GM19438 (cell line): ENCODE measurements at regions not wholly inside any gene's neighbourhood (a gene's known extent, or its start where the extent isn't known, plus 50 kb on each side); places are given as distances from the start of the nearest gene placed in this dataset.

Source experiments
- ATAC-seq: cut with Tn5 transposase; IDR thresholded peaks from one replicate; pipeline ENCODE4 v1.9.1; 2021; ENCODE audit warnings: low read depth; ENCODE audit not compliant: unreplicated experiment

DNA sequence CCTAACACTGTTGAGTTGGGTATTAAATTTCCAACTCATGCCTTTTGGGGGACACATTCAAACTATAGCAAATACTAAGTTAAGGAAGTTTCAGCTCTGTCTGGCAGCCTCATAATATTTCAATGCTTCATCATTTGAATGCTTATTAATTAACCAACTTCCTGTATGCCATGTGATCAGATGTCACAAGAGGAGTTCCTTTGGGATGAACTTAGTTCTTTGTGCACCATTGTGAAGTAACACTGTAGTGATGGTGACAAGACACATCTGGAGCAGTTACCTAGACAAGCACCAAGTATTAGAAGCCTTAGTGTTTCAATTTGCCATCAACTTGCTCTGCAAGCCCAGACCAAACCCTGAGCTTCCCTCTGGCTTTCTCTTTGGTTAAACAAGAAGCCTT lies 90.7 kb upstream of the IL12B start:
- no peak for ATAC-seq

DNA sequence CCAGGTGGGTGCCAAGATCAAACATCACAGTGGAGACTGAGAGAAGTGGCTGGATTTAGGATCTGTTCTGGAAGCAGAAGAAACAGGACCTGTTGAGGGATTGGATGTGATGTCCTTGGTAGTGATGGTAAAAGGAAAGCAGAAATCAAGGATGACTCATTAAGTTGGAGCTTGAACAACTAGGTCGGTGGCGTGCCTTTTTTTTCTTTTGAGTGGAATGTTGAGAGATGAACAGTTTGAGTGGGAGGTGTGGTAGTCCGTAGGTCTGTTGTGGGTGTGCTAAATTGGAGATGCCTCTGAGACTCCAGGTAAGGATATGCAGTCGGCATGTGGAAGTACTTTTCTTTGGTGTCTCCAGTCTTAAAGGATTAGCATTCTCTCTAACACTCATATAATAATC lies 92.1 kb upstream of the IL12B start:
- ATAC-seq: no peak

DNA sequence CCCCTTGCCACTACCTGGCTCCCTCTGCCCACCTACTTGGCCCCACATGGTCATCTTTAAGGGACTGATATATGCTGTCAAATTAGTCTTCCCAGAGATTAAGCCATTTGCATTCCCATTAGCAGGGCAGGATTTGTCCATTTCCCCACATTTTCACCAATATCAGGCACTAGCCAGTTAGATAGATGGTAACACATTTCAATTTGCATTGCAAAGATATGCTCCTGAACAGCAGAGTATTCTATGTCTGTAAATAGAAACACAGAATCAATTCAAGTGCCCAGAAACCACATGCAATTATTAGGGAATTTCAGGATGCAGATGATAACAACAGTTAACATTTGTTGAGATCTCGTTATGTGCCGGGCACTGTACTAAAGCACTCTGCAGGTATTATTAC lies 92.6 kb upstream of the IL12B start:
- ATAC-seq: no peak

DNA sequence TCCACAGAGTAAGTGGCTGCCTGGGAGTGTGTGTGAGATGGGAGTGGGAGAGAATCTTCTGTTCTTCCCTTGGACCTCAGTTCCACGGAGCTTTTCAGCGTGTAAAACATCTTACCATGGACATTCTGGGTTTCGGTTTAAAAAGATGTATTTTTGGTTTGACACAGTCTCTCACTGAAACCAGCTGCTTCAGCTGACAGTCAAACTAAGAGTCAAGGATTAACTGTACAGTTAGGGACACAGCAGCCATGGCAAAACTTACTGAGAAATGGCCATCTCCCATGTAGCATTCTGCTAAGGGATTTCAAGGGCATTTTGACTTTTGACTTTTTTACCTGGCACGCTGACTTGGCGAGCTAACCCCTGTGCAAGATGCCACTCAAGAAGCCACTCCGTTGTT lies 93.8 kb upstream of the IL12B start:
- no peak for ATAC-seq

DNA sequence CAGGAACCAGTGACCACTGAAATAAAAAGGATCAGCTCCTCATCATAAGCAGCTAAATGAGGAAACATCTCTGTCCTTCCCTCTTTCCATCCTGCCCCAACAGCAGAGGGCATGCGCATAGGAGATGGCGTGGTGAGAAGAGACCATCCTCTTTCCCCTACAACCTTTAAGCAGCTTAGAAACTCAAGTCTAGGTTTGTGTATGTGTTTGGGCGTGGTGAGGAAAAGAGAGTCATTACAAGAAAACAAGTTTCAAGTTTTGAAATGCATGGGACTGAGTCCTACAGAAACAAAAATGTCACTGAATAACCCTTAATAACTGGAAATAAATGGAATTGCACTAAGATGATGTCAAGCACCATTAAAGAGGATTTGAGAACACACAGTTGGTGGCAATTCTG lies 96.4 kb upstream of the IL12B start:
- no peak for ATAC-seq

DNA sequence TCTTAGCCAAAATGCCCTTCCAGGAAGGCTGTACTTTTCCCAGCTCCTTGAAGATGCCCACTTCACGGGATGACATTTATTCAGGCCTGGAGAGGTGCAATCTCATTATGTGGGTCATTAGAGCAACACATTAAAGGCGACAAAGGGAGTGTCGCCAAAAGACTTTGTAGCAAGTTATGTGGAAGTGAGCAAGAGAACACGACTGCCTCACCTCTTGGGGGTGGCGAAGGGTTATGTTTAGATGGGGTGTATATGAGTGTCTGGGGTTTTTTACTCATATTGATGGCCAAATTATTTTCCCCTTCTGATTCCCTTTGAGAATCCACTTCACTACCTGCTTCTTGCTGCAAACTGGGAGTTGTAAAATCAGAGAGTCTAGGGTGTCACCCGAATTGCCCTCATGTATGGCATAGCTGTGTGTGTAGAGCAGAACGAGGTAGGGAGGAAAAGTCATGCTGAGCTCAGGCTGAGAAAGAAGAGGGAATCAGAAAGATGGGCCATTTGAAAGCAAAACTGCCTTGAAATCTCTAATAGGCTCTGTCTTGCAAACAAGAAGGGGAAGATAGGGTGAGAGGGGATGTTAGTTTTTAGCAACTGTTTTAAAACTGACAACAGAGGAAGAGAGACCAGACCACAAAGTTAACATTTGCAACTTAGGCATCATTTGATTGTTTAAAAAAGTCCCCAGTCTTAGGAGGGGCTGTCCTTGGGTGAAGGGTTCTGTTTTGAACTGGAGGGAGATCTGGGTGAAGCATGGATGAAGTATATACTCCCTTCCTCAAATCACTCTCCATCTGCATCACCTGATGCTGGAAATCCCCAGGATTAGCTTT lies 97.1 kb upstream of the IL12B start:
- ATAC-seq: peak; percentile 61

DNA sequence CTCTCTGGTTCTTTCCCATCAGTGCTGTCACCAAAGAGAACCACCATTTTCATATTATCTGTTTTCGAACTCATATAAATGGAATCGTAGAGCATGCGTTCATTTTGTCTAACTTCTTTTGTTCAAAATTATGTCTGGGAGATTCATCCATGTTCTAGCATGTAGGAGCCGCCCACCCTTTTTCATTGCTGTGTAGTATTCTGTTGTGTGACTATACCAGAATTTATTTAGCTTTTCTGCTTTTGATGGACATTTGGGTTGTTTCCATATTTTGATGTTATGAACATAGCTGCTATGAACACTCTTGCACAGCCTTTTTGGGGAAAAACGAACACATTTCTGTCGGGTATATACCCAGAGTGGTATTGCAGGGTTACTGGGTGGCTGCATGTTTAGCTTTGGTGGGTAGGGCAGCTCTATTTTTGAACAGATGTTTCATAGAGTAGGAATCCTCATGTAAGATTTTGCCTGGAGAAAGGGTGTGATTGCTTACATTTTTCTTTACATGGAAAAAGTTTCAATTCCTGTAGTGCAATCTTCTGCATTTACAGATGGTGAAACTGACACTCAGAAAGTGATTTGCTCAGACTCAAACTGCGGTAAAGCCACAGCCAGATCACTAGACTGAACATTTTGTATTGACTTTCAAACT lies 100.2 kb upstream of the IL12B start:
- ATAC-seq: no peak

DNA sequence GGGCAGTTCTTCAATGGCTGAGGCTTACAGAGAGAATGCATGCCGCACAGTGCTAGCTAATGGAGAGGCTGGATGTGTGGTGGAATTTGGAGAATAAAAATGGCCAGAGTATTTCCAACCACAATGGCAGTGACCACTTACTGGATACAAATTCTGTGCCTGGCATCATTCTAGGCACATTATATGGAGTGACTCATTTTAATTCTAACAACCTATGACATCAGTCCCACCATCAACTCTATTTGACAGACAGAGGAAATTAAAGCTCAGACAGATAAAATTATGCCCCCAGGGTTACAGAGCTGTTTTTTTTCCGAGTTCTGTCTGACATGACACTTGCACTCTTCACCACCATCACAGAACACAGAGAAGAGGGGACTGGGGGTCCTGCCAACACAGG lies 105.6 kb upstream of the IL12B start:
- no peak for ATAC-seq

DNA sequence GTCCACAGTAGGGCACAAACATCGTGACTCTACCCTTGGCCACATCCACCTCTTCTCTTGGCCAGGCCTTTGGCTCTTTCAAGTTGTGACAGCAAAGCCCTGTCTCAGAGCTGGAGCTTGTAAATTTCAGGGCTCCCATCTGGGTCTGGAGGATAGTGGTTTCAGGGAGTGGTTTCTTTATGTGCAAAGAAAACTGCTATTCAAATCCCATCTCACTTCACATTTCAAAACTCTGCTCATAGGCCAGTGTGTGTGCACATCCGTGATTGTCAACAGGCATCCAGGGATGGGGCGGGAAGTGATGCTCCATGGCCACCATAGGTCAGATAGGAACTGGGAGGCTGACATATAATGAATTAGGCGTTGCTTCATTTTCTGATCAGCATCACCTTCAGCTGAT lies 107.8 kb upstream of the IL12B start:
- ATAC-seq: no peak

DNA sequence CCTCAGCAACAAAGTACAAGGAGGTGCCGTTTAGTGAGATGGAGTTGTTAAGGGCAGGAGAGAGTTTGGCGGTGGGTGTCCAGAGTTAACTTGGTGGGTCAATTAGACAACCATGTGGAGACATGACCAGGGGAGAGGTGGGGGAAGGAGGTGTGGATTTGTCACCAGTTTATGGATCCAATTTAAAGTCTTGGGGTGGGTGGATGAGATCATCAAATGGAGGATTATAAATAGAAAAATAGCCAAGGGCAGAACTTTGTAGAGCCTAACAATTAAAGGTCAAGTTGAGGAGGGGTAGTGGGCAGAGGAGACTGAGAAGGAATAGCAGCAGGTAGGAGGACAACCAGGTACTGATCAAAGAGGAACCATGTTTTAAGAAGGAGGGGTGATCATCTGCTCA lies 108.7 kb upstream of the IL12B start:
- ATAC-seq: no peak

DNA sequence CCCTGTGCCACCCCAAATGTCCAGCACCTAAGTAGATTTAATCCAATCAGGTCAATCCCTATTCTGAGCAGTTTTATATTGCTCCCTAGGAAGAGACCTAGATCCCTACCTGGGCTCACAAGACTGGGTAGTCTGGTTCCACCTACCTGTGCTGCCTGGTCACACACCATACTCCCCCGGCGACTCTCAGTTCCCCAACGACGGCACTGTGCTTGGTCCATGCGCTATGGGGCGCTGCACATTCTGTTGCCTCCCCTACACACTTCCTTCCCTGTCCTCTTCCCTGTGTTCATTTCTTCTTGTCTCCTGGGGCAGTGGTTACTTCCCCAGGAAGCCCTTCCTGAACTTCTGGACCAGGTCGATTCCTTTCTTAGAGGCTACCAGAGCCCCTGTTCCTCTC lies 109.9 kb upstream of the IL12B start:
- no peak for ATAC-seq

DNA sequence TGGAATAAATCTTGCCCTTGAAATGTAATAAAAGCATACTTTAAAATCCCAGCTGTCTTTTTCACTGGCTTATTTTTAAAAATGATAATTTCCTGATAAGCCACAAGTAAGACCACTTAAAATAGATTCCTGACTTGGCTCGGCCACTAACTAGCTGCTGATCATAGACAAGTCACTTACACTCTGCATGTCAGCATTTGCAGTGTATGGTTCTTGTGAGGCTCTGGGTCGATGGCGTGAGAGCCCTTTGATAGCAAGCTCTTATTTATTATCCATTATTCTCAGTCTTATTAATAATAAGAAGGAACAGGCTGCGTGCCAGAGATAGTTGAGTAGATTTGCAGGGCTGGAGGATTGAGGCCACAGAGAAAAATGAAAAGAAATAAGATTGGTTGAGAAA lies 110.7 kb upstream of the IL12B start:
- ATAC-seq: no peak

DNA sequence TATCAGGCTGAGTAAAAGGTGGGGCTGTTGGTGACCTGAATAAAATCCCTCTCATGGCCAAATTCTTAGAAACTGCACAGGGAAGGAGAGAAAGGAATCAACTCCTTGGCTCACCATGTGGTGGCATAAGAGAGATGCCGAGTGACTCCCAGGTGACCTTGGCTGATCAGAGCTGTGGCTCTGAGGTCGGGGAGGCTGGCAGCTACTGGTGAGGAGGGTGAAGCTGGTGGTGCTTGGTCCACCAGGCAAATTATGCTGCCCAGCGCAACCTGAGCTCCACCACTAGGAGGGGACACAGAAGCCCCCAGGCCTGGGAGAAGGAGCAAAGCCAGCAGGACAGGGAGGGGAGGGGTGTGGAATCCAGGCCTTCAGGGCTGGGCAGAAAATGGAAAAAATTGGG lies 111.2 kb upstream of the IL12B start:
- ATAC-seq: no peak

DNA sequence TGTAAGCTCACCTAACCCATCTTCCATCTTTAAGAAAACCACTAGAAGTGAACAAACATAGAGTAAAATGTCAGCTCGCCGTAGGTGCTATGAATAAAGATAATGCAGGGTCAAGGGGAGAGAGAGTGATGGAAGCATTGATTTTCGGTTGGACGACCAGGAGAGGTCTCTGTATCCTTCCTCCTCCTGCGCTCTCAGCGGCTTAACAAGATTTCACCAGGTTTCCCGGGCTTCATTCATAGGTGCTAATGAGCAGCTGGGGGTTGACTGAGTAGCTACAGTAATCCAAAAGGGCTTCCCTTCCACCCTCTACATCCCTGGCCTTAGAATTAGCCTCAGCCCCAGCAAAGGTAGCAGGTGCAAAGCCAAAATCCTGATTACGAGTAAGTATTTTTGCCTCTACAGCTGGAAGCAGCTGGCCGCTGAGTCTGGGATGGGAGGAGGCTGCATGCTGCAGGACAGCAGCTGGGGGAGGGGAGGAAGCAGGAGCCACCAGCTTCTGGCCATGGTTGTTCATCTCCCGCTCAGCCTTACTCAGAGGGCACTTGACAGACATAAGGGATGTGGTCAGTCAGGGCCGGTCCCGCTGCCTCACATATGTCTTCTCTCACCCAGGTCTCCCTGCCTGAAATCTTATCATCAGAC lies 112.0 kb upstream of the IL12B start:
- ATAC-seq: no peak

DNA sequence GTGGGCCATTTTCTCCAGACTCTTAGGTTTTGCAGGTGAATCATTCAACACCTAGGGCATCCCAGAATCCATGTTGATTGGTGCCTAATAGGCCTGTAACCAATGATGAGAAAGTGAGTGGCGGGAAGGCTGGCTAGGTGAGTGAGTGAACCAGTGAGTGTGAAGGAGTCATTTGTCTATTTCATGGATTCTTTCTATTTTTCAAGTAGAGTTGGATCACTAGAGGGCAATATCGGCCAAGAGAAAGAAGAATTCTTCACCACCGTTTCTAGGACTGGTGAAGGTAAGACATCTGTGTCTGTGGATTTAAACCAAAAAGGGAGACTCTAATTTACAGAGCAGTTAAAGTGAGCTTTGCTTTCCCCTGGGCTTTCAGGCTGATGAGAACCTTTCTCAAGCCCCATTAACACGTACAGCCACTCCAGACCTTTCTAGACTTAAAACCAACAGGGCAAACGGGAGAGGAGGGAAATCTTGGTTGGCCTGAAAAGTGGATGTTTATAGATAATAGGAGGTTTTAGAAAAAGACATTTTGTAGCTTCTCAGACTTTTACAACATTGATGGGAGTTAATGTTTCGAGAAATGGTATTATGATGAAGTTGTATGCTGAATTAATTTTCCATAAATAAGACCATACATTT lies 114.3 kb upstream of the IL12B start:
- ATAC-seq: no peak

DNA sequence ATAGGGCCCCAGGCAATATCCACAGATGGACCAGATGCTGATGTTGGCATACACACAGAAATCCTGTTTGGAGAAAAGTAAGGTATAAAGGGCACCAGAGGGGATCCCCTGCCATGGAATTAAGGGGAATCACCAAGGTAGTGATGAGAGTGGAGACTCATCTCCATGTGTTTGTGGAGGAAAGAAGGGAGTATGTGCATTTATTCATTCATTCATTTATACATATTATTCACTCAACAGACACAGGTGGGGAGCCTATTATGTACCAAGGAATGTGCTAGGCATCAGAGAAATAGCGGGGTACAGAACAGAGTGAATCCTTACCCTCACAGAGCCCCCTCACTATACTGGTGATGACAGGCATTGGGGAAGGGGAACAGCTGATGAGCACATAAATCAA lies 116.8 kb upstream of the IL12B start:
- no peak for ATAC-seq

DNA sequence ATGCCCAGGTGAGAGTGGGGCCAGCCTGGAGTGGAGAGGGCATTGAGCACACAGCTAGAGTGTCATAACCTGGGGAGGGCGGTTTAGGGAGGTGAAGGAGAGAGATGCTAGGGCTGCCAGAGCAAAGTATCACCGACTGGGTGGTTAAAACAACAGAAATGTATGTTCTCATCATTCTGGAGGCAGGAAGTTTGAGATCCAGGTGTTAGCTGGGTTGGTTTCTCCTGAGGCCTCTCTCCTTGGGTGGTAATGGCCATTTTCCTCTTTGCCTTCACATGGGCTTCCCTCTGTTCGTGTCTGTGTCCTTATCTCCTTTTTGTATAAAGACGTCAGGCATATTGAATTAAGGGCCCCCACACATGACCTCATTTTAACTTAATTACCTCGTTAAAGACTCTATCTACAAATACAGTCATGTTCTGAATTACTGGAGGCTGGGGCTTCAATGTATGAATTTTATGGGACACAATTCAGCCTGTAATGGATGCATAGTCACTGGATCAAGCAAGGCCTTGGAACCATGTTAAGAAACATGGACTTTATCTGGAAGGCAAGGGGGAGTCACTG lies 118.6 kb upstream of the IL12B start:
- no peak for ATAC-seq

DNA sequence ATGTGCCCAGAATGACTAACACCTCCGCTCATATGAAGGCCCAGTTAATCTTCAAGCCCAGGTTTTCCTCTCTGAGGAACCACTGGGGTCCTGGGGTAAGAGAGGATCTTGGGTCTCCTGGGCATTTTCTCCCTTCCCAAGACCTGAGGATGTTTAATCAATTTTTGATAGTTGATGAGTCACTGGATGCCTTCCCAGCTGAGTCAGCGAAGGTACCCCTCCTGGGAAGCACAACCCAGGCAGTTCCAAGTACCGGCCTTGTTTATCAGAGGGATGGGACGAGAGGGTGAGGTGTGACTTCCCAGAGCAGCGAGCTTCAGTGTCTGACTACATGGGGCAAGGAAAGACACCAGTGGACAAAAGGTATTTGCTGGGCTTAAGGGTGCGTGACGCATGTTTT lies 119.6 kb upstream of the IL12B start:
- ATAC-seq: no peak

DNA sequence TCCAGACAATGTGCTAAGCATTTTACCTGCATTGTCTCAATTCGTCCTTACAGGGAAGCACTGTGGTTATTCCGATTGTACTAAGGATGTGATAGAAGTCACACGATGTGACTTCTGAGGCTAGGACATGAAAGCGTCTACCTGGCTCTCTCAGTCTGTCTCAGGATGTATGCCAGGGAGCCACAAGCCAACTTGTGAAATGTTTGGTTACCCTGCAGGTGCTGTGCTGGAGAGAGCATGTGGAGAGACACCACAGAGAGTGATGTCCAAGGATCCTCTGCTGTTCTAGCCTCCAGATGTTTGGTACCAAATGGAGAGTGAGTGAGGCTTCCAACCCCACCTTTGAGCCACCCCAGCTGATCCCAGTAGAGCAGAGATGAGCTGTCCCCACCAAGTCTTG lies 120.1 kb upstream of the IL12B start:
- ATAC-seq: no peak

DNA sequence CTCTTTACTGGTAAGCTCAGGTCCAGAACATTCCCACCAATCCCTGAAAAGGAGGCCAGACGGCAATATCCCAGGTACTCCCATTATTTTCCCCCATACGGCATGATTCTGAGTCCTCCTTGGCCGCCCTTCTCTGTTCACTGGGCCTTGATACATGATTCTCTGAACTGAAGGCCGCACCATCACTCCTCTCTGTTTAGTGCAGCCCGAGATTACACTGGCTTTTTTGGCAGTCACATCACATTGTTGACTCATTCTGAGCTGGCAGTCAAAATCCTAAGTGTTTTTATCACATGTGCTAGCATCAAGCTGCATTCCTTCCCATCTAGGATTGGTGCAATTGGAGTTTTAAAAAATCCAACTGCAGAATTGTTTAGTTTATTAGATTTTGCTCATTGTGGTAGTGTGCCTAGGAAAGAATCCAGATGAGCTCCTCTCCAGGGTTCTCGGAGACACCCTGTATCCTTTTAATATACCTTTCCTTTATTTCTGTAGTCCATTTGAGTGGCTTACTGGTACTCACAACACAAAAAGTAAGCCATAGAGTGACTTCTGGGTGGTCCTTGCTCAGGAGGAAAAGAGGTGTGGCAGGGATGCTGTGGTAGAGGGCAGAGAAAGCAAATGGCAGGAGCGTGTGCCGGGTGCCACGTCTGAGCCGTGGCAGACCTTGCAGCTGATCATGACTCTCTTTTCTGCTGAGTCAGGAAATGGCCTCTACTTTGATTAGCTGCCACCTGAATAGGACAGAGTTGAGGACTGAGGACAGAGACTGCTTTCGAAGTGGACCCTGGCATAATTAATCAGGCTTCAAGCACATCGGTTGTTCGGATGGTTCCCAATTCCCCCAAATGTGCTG lies 121.1 kb upstream of the IL12B start:
- no peak for ATAC-seq
